ENCODE measurements at regions not wholly inside any gene's neighbourhood (a gene's known extent, or its start where the extent isn't known, plus 50 kb on each side); places are given as distances from the start of the nearest gene placed in this dataset.

DNA sequence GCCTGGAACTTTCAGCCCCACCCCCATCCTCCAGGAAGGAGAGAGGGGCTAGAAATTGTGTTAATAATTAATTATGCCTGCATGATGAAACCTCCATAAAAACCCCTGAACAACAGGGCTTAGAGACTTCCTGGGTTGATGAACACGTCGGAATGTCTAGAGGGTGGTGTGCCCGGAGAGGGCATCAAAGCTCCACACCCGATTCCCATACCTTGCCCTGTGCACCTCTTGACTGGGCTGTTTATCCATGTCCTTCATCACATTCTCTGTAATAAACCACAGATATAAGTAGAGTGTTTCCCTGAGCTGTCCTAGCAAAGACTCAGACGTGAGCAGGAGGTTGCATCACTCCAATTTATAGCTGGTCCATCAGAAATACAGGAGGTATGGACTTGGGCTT is 624.0 kb downstream of the NPHP4 start:
- ChIA-PET CTCF (no interaction called here), POLR2A (ENCODE audit: unreplicated experiment) (no interaction called here)
- no peaks in the 10 kb centered on the region for H3F3A ChIP-seq (ENCODE audit: low read length, unreplicated experiment)
- H3K9ac ChIP-seq (ENCODE audit: low read length): no peak overlapping the region
- H3K9me3 ChIP-seq (ENCODE audit: low read length): peaks cover 30% of the 10 kb centered on the region
- no peaks in the 10 kb centered on the region for H4K20me1 ChIP-seq (ENCODE audit: low read length)
- no peak for TF ChIP-seq EZH2phosphoT487 (IDR thresholded peaks at IDR 0.05; ENCODE audit: borderline replicate concordance, low read length)
- TF ChIP-seq, protein P1, sequence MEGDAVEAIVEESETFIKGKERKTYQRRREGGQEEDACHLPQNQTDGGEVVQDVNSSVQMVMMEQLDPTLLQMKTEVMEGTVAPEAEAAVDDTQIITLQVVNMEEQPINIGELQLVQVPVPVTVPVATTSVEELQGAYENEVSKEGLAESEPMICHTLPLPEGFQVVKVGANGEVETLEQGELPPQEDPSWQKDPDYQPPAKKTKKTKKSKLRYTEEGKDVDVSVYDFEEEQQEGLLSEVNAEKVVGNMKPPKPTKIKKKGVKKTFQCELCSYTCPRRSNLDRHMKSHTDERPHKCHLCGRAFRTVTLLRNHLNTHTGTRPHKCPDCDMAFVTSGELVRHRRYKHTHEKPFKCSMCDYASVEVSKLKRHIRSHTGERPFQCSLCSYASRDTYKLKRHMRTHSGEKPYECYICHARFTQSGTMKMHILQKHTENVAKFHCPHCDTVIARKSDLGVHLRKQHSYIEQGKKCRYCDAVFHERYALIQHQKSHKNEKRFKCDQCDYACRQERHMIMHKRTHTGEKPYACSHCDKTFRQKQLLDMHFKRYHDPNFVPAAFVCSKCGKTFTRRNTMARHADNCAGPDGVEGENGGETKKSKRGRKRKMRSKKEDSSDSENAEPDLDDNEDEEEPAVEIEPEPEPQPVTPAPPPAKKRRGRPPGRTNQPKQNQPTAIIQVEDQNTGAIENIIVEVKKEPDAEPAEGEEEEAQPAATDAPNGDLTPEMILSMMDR (conservative IDR thresholded peaks at IDR 0.05; ENCODE audit: low read depth, low read length): no peak
- no peak for TF ChIP-seq EZH2 (IDR thresholded peaks at IDR 0.05; ENCODE audit: low read length, unreplicated experiment)
- H3K4me1 ChIP-seq (ENCODE audit: insufficient read depth, low read length): no peaks in the 10 kb centered on the region
- ATAC-seq (no peak), DNase-seq (no peak)
- intact Hi-C loops (cut with micrococcal nuclease): no loop called here
- H3K27me3 ChIP-seq (ENCODE audit: low read length): no peaks in the 10 kb centered on the region
- no peaks in the 10 kb centered on the region for H3K9me2 ChIP-seq (replicated peaks; ENCODE audit: low read length)
- H3K36me3 ChIP-seq (ENCODE audit: low read depth, low read length): no peaks in the 10 kb centered on the region
- no peak overlapping the region for H2AFZ ChIP-seq (ENCODE audit: low read length)
- no peaks in the 10 kb centered on the region for H3K79me2 ChIP-seq (ENCODE audit: low read length)
- no peak overlapping the region for H3K27ac ChIP-seq (ENCODE audit: low read length)
- no peak overlapping the region for H3K4me3 ChIP-seq (ENCODE audit: low read length)
- BruUV-seq (replicated peaks): no TSS peak
- no peak overlapping the region for H3K4me2 ChIP-seq (ENCODE audit: low read length)

DNA sequence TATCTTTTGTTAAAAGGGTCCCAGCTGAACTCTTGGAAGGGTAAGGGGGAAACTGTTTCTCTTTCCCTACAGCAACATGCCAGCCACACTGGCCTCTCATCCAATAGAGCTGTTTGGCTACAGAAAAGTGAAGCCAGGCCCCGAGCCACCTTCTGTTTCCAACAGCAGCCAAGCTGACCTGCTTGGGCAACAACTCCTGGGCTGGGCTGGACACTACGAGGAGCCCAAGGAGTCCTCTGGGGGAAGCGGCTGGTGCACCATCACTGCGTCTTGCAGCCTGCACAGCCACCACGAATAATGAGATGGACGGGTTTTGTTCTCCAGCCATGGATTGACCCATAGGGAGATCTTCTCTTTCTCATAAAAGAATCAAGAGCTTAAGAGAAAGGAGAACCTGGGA is 624.9 kb downstream of the NPHP4 start:
- H4K20me1 ChIP-seq (ENCODE audit: low read length): no peaks in the 10 kb centered on the region
- ATAC-seq (no peak), DNase-seq (no peak)
- ChIA-PET POLR2A (ENCODE audit: unreplicated experiment) (no interaction called here), CTCF (no interaction called here)
- no peak overlapping the region for H3K4me3 ChIP-seq (ENCODE audit: low read length)
- intact Hi-C loops (cut with micrococcal nuclease): no loop called here
- H3K9ac ChIP-seq (ENCODE audit: low read length): no peak overlapping the region
- H3K36me3 ChIP-seq (ENCODE audit: low read depth, low read length): no peaks in the 10 kb centered on the region
- no peaks in the 10 kb centered on the region for H3K79me2 ChIP-seq (ENCODE audit: low read length)
- H3K4me1 ChIP-seq (ENCODE audit: insufficient read depth, low read length): no peaks in the 10 kb centered on the region
- no peak overlapping the region for H3K27ac ChIP-seq (ENCODE audit: low read length)
- TF ChIP-seq EZH2 (IDR thresholded peaks at IDR 0.05; ENCODE audit: low read length, unreplicated experiment) (no peak), EZH2phosphoT487 (IDR thresholded peaks at IDR 0.05; ENCODE audit: borderline replicate concordance, low read length) (no peak)
- TF ChIP-seq, protein P1 (conservative IDR thresholded peaks at IDR 0.05; ENCODE audit: low read depth, low read length): no peak
- H3F3A ChIP-seq (ENCODE audit: low read length, unreplicated experiment): no peaks in the 10 kb centered on the region
- peaks cover 29% of the 10 kb centered on the region for H3K9me3 ChIP-seq (ENCODE audit: low read length)
- H3K4me2 ChIP-seq (ENCODE audit: low read length): no peak overlapping the region
- no peaks in the 10 kb centered on the region for H3K27me3 ChIP-seq (ENCODE audit: low read length)
- no peaks in the 10 kb centered on the region for H3K9me2 ChIP-seq (replicated peaks; ENCODE audit: low read length)
- H2AFZ ChIP-seq (ENCODE audit: low read length): no peak overlapping the region
- BruUV-seq (replicated peaks): no TSS peak

DNA sequence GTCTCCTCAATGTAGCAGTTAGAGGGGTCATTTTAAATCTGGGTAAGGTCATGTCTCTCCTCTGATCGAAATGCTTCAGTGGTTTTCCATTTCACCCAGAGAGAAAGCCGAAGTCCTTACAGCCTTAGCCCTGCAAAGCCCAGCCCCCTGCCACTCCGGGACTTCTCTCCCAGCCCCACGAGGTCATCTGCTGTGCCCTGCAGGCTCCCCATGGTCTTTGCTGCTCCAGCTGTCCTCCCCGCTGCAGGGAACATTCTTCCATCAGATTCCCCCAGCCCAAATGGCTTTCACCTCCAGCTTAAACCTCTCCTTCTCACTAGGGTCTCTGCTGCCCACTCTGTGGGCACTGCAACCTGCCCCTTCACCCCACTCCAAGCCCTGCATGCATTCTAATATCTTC is 626.5 kb downstream of the NPHP4 start:
- no TSS peak for BruUV-seq (replicated peaks)
- Histone ChIP-seq H4K20me1 (ENCODE audit: low read length) (no peaks in the 10 kb centered on the region), H2AFZ (ENCODE audit: low read length) (no peak overlapping the region), H3K79me2 (ENCODE audit: low read length) (no peaks in the 10 kb centered on the region), H3K27ac (ENCODE audit: low read length) (no peak overlapping the region), H3K36me3 (ENCODE audit: low read depth, low read length) (no peaks in the 10 kb centered on the region), H3K9me2 (replicated peaks; ENCODE audit: low read length) (no peaks in the 10 kb centered on the region), H3K4me3 (ENCODE audit: low read length) (no peak overlapping the region), H3K4me2 (ENCODE audit: low read length) (no peak overlapping the region), H3F3A (ENCODE audit: low read length, unreplicated experiment) (no peaks in the 10 kb centered on the region), H3K4me1 (ENCODE audit: insufficient read depth, low read length) (no peaks in the 10 kb centered on the region), H3K9ac (ENCODE audit: low read length) (no peak overlapping the region), H3K9me3 (ENCODE audit: low read length) (peaks cover 27% of the 10 kb centered on the region), H3K27me3 (ENCODE audit: low read length) (no peaks in the 10 kb centered on the region)
- DNase-seq (no peak), ATAC-seq (no peak)
- intact Hi-C loops (cut with micrococcal nuclease): no loop called here
- ChIA-PET POLR2A (ENCODE audit: unreplicated experiment) (no interaction called here), CTCF (no interaction called here)
- TF ChIP-seq EZH2phosphoT487 (IDR thresholded peaks at IDR 0.05; ENCODE audit: borderline replicate concordance, low read length) (no peak), EZH2 (IDR thresholded peaks at IDR 0.05; ENCODE audit: low read length, unreplicated experiment) (no peak)
- TF ChIP-seq, protein P1 (conservative IDR thresholded peaks at IDR 0.05; ENCODE audit: low read depth, low read length): no peak
